ENCODE measurements at regions not wholly inside any gene's neighbourhood (a gene's known extent, or its start where the extent isn't known, plus 50 kb on each side); places are given as distances from the start of the nearest gene placed in this dataset.

DNA sequence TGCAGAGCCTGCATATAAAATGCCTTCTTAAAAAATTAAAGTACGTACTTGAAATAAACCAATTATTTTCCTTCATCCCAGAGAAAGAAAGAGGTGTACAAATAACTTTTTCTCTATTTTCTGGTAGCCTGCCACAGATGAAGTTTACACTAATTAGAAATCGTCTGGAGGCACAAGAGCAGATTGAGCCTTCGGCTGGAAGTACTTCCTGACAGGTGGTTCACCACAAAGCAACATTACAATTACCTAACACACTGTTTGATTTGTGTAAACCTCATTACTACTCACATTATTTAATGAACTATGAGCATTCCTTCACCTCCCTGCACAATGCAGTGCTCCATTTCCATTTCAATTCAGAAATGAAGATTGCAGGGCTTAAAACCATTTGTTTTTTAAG, 856.1 kb downstream of the SI start:
- H3F3A ChIP-seq (ENCODE audit: control insufficient read depth, insufficient read depth) = no peaks in the 10 kb centered on the region
- H3K9me2 ChIP-seq (replicated peaks; ENCODE audit: control insufficient read depth, low read length) = no peaks in the 10 kb centered on the region
- H3K9me3 ChIP-seq (ENCODE audit: control insufficient read depth, insufficient read depth, low read length) = no peaks in the 10 kb centered on the region
- no peaks in the 10 kb centered on the region for H3K27me3 ChIP-seq (ENCODE audit: control insufficient read depth, low read length)
- H3K4me2 ChIP-seq (ENCODE audit: low read length) = no peak overlapping the region
- no peak overlapping the region for H3K27ac ChIP-seq (ENCODE audit: low read depth, low read length)
- H4K20me1 ChIP-seq (ENCODE audit: control insufficient read depth, insufficient read depth, low read depth, low read length) = no peaks in the 10 kb centered on the region
- no peaks in the 10 kb centered on the region for H3K4me1 ChIP-seq (ENCODE audit: control insufficient read depth, low read length)
- H3K79me2 ChIP-seq (ENCODE audit: control insufficient read depth, low read length) = no peaks in the 10 kb centered on the region
- no peak for TF ChIP-seq EZH2phosphoT487 (IDR thresholded peaks at IDR 0.05; ENCODE audit: borderline replicate concordance, low read length)
- TF ChIP-seq, protein P1, sequence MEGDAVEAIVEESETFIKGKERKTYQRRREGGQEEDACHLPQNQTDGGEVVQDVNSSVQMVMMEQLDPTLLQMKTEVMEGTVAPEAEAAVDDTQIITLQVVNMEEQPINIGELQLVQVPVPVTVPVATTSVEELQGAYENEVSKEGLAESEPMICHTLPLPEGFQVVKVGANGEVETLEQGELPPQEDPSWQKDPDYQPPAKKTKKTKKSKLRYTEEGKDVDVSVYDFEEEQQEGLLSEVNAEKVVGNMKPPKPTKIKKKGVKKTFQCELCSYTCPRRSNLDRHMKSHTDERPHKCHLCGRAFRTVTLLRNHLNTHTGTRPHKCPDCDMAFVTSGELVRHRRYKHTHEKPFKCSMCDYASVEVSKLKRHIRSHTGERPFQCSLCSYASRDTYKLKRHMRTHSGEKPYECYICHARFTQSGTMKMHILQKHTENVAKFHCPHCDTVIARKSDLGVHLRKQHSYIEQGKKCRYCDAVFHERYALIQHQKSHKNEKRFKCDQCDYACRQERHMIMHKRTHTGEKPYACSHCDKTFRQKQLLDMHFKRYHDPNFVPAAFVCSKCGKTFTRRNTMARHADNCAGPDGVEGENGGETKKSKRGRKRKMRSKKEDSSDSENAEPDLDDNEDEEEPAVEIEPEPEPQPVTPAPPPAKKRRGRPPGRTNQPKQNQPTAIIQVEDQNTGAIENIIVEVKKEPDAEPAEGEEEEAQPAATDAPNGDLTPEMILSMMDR (IDR thresholded peaks at IDR 0.05; ENCODE audit: low read depth, low read length, poor library complexity, severe bottlenecking) = no peak
- H3K36me3 ChIP-seq (ENCODE audit: control insufficient read depth, low read length) = no peaks in the 10 kb centered on the region
- no peak overlapping the region for H3K4me3 ChIP-seq (ENCODE audit: low read length)

DNA sequence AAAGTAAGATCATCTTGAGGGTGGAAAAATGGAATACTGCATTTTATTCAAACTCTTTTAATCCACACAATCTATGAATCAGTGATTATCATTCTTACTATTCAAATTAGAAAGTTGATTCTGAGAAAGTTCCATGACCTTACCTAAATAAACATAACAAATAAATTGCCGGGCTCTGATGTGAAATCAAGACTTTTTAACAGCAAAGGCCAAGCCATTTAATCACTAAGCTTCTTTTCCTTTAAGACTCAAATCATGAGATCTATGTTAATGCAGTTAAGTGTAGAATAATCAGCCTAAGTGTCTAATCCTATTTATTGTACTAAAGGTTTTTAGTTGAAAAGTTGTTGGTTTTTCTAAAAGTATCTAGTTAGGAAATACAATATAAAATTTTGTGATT, 857.0 kb downstream of the SI start:
- no peak for TF ChIP-seq EZH2phosphoT487 (IDR thresholded peaks at IDR 0.05; ENCODE audit: borderline replicate concordance, low read length)
- TF ChIP-seq, protein P1 (IDR thresholded peaks at IDR 0.05; ENCODE audit: low read depth, low read length, poor library complexity, severe bottlenecking) = no peak
- Histone ChIP-seq H3K9me3 (ENCODE audit: control insufficient read depth, insufficient read depth, low read length) (no peaks in the 10 kb centered on the region), H3K4me1 (ENCODE audit: control insufficient read depth, low read length) (no peaks in the 10 kb centered on the region), H3K27ac (ENCODE audit: low read depth, low read length) (no peak overlapping the region), H3K79me2 (ENCODE audit: control insufficient read depth, low read length) (no peaks in the 10 kb centered on the region), H3K9me2 (replicated peaks; ENCODE audit: control insufficient read depth, low read length) (no peaks in the 10 kb centered on the region), H4K20me1 (ENCODE audit: control insufficient read depth, insufficient read depth, low read depth, low read length) (no peaks in the 10 kb centered on the region), H3K27me3 (ENCODE audit: control insufficient read depth, low read length) (no peaks in the 10 kb centered on the region), H3K36me3 (ENCODE audit: control insufficient read depth, low read length) (no peaks in the 10 kb centered on the region), H3K4me3 (ENCODE audit: low read length) (no peak overlapping the region), H3K4me2 (ENCODE audit: low read length) (no peak overlapping the region), H3F3A (ENCODE audit: control insufficient read depth, insufficient read depth) (no peaks in the 10 kb centered on the region)

DNA sequence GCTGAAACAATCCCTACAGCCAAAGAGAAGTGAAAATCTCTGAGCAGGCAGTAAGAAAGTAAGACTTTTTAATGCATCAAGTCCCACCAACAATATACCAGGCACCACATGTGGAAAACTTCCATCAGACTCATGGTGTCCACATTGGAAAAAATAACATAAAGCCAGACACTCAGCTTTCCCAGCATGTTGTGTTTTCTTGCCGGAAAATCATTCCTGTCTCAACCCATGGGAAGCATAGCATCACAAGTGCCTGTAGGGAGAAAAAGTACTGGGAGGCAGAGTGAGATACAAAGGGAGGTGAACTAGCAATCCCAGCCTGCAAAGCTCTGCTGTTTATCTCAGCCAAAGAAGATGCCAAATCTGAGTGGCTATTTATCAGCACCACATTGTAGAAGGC, 868.9 kb downstream of the SI start:
- Histone ChIP-seq H3K9me3 (ENCODE audit: control insufficient read depth, insufficient read depth, low read length) (no peaks in the 10 kb centered on the region; the same call in 1 of the 2 replicates), H3K79me2 (ENCODE audit: control insufficient read depth, low read length) (no peaks in the 10 kb centered on the region), H4K20me1 (ENCODE audit: control insufficient read depth, insufficient read depth, low read depth, low read length) (no peaks in the 10 kb centered on the region), H3K9me2 (replicated peaks; ENCODE audit: control insufficient read depth, low read length) (no peaks in the 10 kb centered on the region), H3F3A (ENCODE audit: control insufficient read depth, insufficient read depth) (no peaks in the 10 kb centered on the region), H3K4me2 (ENCODE audit: low read length) (no peak overlapping the region), H3K36me3 (ENCODE audit: control insufficient read depth, low read length) (no peaks in the 10 kb centered on the region), H3K4me1 (ENCODE audit: control insufficient read depth, low read length) (no peaks in the 10 kb centered on the region), H3K4me3 (ENCODE audit: low read length) (no peak overlapping the region), H3K27me3 (ENCODE audit: control insufficient read depth, low read length) (no peaks in the 10 kb centered on the region), H3K27ac (ENCODE audit: low read depth, low read length) (no peak overlapping the region)
- TF ChIP-seq EZH2phosphoT487 (IDR thresholded peaks at IDR 0.05; ENCODE audit: borderline replicate concordance, low read length) = no peak
- TF ChIP-seq, protein P1 (IDR thresholded peaks at IDR 0.05; ENCODE audit: low read depth, low read length, poor library complexity, severe bottlenecking) = no peak

DNA sequence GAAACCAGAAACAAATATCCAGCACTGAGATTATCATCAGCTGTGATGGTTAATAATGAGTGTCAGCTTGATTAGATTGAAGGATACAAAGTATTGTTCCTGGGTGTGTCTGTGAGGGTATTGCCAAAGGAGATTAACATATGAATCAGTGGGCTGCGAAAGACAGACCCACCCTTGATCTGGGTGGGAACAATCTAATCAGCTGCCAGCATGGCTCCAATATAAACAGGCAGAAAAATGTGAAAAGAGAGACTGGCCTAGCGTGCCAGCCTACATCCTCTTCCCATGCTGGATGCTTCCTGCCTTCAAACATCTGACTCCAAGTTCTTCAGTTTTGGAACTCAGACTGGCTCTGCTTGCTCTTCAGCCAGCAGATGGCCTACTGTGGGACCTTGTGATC, 869.5 kb downstream of the SI start:
- Histone ChIP-seq H4K20me1 (ENCODE audit: control insufficient read depth, insufficient read depth, low read depth, low read length) (no peaks in the 10 kb centered on the region), H3K27me3 (ENCODE audit: control insufficient read depth, low read length) (no peaks in the 10 kb centered on the region), H3K9me3 (ENCODE audit: control insufficient read depth, insufficient read depth, low read length) (no peaks in the 10 kb centered on the region; the same call in 1 of the 2 replicates), H3K79me2 (ENCODE audit: control insufficient read depth, low read length) (no peaks in the 10 kb centered on the region), H3K27ac (ENCODE audit: low read depth, low read length) (no peak overlapping the region), H3K36me3 (ENCODE audit: control insufficient read depth, low read length) (no peaks in the 10 kb centered on the region), H3K9me2 (replicated peaks; ENCODE audit: control insufficient read depth, low read length) (no peaks in the 10 kb centered on the region), H3K4me2 (ENCODE audit: low read length) (no peak overlapping the region), H3K4me1 (ENCODE audit: control insufficient read depth, low read length) (no peaks in the 10 kb centered on the region), H3F3A (ENCODE audit: control insufficient read depth, insufficient read depth) (no peaks in the 10 kb centered on the region), H3K4me3 (ENCODE audit: low read length) (no peak overlapping the region)
- TF ChIP-seq, protein P1 (IDR thresholded peaks at IDR 0.05; ENCODE audit: low read depth, low read length, poor library complexity, severe bottlenecking) = no peak
- TF ChIP-seq EZH2phosphoT487 (IDR thresholded peaks at IDR 0.05; ENCODE audit: borderline replicate concordance, low read length) = no peak

Measured in DOHH2 (cell line).